Colonic mucosa (tissue), 4 donors: ENCODE measurements at regions not wholly inside any gene's neighbourhood (a gene's known extent, or its start where the extent isn't known, plus 50 kb on each side); places are given as distances from the start of the nearest gene placed in this dataset.
"Not testable (repeated sequence)": the region's sequence is repeated elsewhere in the genome, so short reads cannot be mapped to it uniquely, and the experiment has no call there.

Experiments used
- DNase-seq: peaks from one replicate; pipeline ENCODE4 v3.0.0-alpha.2; 2020
- H3K27ac ChIP-seq: fragments of 200-600 bp; one replicate; pipeline ENCODE4 v1.8.0; 2021
- H3K27me3 ChIP-seq: fragments of 200-600 bp; one replicate; pipeline ENCODE4 v1.8.0; 2021
- H3K36me3 ChIP-seq: fragments of 200-600 bp; one replicate; pipeline ENCODE4 v1.8.0; 2021
- H3K4me1 ChIP-seq: fragments of 200-600 bp; one replicate; pipeline ENCODE4 v1.8.0; 2021; ENCODE audit warnings: mild to moderate bottlenecking
- H3K4me3 ChIP-seq: fragments of 200-600 bp; one replicate; pipeline ENCODE4 v1.8.0; 2021
- H3K9ac ChIP-seq, 2 donors: one replicate each; pipeline ENCODE4 v1.7.0; 2013; ENCODE audit warnings: control low read depth in 2 of 2, low read depth in 2 of 2, low read length in 2 of 2
- H3K9me3 ChIP-seq: fragments of 200-600 bp; one replicate; pipeline ENCODE4 v1.8.0; 2021
- intact Hi-C: fragments of 100-400 bp; cut with DNase I; formaldehyde crosslinking; loops from one replicate; pipeline ENCODE4 v1.14.1; 2022
- TF ChIP-seq, protein P1 (sequence below): fragments of 200-600 bp; IDR thresholded peaks from one replicate; pipeline ENCODE4 v1.8.0; 2022; ENCODE audit warnings: antibody characterized with exemption, mild to moderate bottlenecking
- donor health status: healthy.
- donor health status: DM: no; HTN: no; CAD: no.
- donor health status: DM: no; HTN: no; CAD: no.

DNA sequence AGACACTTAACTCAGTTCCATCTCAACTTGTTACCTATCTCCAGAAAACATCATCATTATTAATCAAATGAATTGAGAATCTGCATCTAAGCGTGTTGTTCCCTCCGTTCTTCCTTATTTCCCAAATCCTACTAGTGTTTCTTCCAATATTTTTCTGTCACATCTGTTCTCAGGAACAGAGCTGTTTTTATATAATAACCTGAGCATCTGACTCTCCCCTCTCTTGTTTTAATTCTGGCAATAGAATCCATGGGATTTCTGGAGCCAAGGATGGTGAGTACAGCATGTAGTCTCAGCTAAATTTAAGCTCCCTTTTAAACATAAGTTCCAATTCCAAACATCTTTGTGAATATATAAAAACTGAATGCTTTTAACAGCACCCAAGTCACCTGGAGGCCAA lies 558.3 kb downstream of the DTWD2 start:
- Histone ChIP-seq H3K27ac (no peak overlapping the region), H3K27me3 (no peaks in the 10 kb centered on the region), H3K36me3 (no peaks in the 10 kb centered on the region), H3K9me3 (no peaks in the 10 kb centered on the region), H3K4me1 (no peaks in the 10 kb centered on the region), H3K9ac (no peak overlapping the region), H3K4me3 (no peak overlapping the region)
- intact Hi-C loops, result no loop called here
- DNase-seq, result no peak
- TF ChIP-seq, protein P1, sequence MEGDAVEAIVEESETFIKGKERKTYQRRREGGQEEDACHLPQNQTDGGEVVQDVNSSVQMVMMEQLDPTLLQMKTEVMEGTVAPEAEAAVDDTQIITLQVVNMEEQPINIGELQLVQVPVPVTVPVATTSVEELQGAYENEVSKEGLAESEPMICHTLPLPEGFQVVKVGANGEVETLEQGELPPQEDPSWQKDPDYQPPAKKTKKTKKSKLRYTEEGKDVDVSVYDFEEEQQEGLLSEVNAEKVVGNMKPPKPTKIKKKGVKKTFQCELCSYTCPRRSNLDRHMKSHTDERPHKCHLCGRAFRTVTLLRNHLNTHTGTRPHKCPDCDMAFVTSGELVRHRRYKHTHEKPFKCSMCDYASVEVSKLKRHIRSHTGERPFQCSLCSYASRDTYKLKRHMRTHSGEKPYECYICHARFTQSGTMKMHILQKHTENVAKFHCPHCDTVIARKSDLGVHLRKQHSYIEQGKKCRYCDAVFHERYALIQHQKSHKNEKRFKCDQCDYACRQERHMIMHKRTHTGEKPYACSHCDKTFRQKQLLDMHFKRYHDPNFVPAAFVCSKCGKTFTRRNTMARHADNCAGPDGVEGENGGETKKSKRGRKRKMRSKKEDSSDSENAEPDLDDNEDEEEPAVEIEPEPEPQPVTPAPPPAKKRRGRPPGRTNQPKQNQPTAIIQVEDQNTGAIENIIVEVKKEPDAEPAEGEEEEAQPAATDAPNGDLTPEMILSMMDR, result no peak

DNA sequence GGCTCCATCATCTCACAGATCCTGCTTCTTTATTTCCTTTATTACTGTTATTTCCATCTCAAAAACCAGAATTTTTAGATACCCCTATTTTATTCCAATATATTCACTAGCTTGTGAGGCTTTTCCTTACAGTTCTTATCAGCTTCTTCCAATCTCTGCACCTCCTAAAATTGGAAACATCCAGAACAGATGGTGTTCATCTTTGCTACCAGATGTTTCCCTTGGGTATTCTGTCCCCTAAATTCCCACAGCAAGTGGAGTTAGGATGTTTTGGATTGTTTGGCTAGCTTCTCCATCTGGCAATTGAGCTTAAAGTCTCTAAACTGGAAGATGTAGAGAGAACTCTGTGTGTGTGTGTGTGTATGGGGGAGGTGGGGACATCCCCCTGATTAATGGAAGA lies 580.4 kb downstream of the DTWD2 start:
- no peak overlapping the region for H3K9ac ChIP-seq

DNA sequence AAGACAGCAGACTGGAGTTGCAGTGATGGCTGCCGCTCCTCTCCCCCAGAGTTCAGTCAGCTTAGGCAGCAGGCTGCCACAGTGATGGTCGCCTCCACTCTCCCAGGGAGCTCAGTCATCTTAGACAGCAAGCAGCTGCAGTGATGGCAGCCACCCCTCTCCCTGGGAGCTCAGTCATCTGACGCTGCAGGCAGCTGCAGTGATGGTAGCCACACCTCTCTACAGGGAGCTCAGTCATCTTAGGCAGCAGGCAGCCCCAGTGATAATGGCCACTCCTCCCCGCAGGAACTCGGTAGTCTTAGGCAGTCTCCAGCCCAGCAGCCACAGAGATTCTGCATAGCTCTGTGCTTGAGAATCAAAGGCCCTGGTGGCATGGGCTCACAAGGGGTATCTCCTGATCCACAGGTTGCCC lies 582.7 kb downstream of the DTWD2 start:
- no peaks in the 10 kb centered on the region for H3K9me3 ChIP-seq
- no peaks in the 10 kb centered on the region for H3K4me1 ChIP-seq
- intact Hi-C loops, result no loop called here
- no peak overlapping the region for H3K27ac ChIP-seq
- H3K27me3 ChIP-seq, result no peaks in the 10 kb centered on the region
- no peaks in the 10 kb centered on the region for H3K36me3 ChIP-seq
- DNase-seq, result no peak
- TF ChIP-seq, protein P1, result no peak
- no peak overlapping the region for H3K4me3 ChIP-seq
- no peak overlapping the region for H3K9ac ChIP-seq

More for the DNA sequence above, 580.4 kb downstream of the DTWD2 start:
- DNase-seq, result no peak
- no peak overlapping the region for H3K27ac ChIP-seq
- H3K9me3 ChIP-seq, result no peaks in the 10 kb centered on the region
- H3K4me3 ChIP-seq, result no peak overlapping the region
- H3K27me3 ChIP-seq, result no peaks in the 10 kb centered on the region
- intact Hi-C loops, result no loop called here
- no peaks in the 10 kb centered on the region for H3K36me3 ChIP-seq
- no peaks in the 10 kb centered on the region for H3K4me1 ChIP-seq
- TF ChIP-seq, protein P1, result no peak

DNA sequence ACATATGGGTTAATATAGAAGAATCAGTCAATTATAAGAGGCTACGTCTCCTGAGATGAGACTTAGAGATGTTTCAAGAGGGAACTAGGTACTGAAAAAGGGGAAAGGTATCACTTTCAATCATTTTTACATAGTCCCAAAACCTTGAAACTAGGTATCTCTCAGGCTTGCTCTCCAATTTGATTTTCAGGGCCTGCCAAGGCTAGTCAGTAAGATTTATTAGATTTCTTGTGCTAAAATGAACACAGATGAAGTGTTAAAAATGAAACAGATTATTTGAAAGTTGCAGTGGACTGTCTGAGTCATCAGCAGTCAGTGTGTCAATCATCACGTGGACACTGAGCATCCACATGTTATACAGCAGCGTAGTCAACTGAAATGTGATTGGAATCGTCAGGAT lies 591.1 kb downstream of the DTWD2 start:
- TF ChIP-seq, protein P1, result no peak
- Histone ChIP-seq H3K27me3 (no peaks in the 10 kb centered on the region), H3K9me3 (no peaks in the 10 kb centered on the region), H3K4me1 (no peaks in the 10 kb centered on the region), H3K4me3 (no peak overlapping the region), H3K27ac (no peak overlapping the region), H3K36me3 (no peaks in the 10 kb centered on the region), H3K9ac (no peak overlapping the region)
- DNase-seq, result no peak
- intact Hi-C loops, result no loop called here

DNA sequence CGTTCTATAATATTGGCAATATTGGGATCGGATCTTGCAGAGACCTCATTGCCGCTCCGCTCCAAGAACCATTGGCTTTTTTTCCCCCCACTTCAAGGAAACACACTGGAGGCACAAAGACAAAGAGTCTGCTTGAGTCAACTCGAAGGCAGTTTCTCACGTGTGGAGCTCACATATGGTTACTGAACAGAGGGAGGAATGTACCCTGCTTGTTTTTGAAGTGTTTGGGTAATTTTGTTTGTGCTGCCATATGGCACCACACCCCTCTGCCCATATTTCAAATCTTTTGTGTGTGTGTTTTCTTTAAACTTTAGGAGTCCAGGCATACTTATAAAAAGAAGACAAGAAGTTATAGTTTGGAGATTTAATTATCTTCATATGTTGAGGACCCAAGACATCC lies 595.9 kb downstream of the DTWD2 start:
- no peaks in the 10 kb centered on the region for H3K36me3 ChIP-seq
- TF ChIP-seq, protein P1, result no peak
- no peaks in the 10 kb centered on the region for H3K27me3 ChIP-seq
- no peak overlapping the region for H3K9ac ChIP-seq
- no peaks in the 10 kb centered on the region for H3K9me3 ChIP-seq
- H3K4me3 ChIP-seq, result no peak overlapping the region
- H3K27ac ChIP-seq, result no peak overlapping the region
- no peaks in the 10 kb centered on the region for H3K4me1 ChIP-seq
- no peak for DNase-seq
- intact Hi-C loops, result no loop called here

DNA sequence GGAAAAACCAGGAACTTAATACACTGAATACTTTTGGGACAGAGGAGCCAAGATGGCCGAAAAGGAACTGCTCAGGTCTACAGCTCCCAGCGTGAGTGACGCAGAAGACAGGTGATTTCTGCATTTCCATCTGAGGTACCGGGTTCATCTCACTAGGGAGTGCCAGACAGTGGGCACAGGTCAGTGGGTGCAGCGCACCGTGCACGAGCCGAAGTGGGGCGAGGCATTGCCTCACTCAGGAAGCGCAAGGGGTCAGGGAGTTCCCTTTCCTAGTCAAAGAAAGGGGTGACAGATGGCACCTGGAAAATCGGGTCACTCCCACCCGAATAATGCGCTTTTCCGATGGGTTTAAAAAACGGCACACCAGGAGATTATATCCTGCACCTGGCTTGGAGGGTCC lies 605.4 kb downstream of the DTWD2 start:
- H3K9ac ChIP-seq, intact Hi-C loops, H3K4me3 ChIP-seq, H3K9me3 ChIP-seq, H3K36me3 ChIP-seq, H3K27me3 ChIP-seq, H3K4me1 ChIP-seq, DNase-seq, H3K27ac ChIP-seq: not testable (repeated sequence)
